ENCODE measurements at regions not wholly inside any gene's neighbourhood (a gene's known extent, or its start where the extent isn't known, plus 50 kb on each side); places are given as distances from the start of the nearest gene placed in this dataset.
"Not testable (repeated sequence)": the region's sequence is repeated elsewhere in the genome, so short reads cannot be mapped to it uniquely, and the experiment has no call there.

DNA sequence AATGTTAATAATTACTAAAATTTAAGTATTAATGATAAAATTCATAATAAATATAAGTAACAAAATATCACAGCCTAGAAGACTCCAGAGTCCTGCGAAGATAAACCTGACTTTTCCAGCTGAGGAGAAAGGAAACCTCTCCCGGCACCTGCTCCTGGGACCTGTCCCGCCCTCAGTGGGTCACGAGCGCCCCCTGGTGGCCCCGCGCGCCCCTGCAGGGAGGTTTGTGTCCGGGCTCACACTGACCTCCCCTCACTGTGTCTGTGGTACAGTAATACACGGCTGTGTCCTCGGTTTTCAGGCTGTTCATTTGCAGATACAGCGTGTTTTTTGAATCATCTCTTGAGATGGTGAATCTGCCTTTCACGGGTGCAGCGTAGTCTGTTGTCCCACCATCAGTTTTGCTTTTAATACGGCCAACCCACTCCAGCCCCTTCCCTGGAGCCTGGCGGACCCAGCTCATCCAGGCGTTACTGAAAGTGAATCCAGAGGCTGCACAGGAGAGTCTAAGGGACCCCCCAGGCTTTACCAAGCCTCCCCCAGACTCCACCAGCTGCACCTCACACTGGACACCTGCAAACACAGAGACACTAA lies 627.1 kb downstream of the TMEM121 start:
- DNase-seq (ENCODE audit: low spot score); FAIRE-seq: not testable (repeated sequence)

DNA sequence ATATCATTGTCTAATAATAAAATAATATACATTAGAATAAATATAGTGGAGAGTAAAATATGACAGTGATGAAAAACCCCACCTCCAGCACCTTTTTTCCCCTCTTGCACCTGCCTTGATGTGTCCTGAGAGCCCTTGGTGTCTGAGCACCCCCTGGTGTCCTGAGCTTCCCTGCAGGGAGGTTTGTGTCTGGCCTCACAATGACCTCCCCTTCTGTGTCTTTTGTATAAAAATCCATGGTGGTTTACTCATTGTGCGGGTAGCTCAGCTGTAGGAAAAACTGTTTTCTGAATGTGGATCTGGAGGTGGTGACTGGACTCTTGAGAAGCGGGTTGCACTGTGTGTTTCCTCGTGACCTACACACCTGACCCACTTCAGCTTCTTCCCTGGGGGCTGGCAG lies 636.9 kb downstream of the TMEM121 start:
- no peak for FAIRE-seq
- no peak for DNase-seq (ENCODE audit: low spot score)

DNA sequence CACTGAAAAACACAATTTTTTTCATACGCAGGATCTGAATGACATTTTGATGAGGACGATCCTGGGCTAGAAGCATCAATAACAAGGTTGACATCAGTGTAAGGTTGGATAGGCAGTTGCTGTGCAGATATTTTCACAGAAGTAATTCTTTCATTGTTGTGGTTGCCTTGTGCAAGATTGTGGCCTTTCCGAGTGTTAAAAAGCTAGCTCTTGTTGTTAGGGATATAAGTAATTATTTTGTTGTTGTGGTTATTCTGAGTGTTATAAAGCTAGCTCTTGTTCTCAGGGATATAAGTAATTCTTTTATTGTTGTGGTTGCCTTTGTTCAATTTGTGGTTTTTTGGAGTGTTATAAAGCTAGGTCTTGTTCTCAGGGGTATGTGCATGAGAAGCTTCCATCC lies 637.4 kb downstream of the TMEM121 start:
- not testable (repeated sequence) for DNase-seq (ENCODE audit: low spot score); FAIRE-seq

DNA sequence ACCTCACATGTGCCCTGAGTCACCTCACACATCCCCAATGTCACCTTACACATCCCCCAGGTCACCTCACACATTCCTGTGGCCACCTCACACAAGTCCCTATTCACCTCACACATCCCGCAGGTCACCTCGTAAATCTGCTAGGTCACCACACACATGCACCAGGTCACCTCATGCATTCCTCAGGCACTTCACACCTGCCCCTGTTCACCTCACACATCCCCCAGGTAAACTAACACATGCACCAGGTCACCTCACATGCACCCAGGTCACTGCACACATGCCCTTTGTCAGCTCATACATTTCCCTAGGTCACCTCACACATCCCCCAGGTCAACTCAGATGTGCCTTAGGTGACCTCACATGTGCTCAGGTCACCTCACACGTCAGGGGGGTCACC lies 639.8 kb downstream of the TMEM121 start:
- no peak for DNase-seq (ENCODE audit: low spot score)
- FAIRE-seq, result no peak

DNA sequence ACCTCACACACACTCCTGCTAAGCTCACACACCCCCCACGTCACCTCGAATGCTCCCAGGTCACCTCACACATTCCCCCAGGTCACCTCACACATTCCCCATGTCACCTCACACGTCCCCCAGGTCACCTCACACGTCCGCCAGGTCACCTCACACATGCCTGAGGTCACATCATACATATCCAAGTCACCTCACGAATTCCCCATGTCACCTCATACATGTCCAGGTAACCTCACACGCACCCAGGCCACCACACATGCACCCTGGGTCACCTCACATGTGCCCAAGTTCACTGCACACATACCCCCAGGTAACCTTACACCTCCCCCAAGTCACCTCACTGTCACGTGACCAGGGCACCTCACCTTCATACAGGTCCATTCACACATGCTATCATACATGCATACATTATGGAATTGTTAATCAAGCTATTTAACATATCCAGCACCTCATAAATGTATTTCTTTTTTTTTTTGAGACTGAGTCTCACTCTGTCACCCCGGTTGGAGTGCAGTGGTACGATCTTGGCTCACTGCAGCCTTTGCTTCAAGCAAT lies 640.3 kb downstream of the TMEM121 start:
- no peak for DNase-seq (ENCODE audit: low spot score)
- no peak for FAIRE-seq

DNA sequence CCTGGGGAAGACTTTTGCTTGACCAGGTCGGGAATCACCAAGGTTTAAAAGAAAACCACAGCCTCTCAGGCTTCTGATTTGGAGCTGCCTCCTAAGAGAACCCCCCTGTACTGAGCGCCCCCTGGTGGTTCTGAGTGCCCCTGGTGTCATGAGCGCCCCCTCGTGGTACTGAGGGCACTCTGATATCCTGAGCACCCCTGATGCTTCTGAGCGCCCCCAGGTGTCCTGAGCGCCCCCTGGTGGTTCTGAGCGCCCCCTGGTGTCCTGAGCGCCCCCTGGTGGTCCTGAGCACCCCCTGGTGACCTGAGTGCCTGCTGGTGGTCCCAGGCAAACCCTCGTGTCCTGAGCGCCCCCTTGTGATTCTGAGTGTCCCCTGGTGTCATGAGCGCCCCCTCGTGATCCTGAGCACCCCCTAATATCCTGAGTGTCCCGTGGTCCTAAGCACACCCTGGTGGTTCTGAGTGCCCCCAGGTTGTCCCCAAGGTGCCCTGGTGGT lies 643.8 kb downstream of the TMEM121 start:
- DNase-seq (ENCODE audit: low spot score); FAIRE-seq: not testable (repeated sequence)

DNA sequence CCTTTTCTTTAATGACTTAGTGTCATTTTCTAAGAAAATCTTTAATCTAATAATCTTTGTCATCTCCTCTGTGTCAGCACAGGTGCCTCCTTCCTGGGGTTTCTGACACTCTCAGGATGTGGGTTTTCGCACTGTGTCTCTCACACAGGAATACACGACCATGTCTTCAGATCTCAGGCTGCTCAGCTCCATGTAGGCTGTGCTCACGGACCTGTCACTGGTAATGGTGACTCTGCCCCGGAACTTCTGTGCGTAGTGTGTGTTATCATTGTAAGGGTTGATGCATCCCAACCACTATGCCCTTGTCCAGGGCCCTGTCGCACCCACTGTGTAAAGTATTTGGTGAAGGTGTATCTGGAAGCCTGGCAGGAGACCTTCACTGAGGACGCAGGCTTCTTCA lies 647.8 kb downstream of the TMEM121 start:
- FAIRE-seq, result no peak

DNA sequence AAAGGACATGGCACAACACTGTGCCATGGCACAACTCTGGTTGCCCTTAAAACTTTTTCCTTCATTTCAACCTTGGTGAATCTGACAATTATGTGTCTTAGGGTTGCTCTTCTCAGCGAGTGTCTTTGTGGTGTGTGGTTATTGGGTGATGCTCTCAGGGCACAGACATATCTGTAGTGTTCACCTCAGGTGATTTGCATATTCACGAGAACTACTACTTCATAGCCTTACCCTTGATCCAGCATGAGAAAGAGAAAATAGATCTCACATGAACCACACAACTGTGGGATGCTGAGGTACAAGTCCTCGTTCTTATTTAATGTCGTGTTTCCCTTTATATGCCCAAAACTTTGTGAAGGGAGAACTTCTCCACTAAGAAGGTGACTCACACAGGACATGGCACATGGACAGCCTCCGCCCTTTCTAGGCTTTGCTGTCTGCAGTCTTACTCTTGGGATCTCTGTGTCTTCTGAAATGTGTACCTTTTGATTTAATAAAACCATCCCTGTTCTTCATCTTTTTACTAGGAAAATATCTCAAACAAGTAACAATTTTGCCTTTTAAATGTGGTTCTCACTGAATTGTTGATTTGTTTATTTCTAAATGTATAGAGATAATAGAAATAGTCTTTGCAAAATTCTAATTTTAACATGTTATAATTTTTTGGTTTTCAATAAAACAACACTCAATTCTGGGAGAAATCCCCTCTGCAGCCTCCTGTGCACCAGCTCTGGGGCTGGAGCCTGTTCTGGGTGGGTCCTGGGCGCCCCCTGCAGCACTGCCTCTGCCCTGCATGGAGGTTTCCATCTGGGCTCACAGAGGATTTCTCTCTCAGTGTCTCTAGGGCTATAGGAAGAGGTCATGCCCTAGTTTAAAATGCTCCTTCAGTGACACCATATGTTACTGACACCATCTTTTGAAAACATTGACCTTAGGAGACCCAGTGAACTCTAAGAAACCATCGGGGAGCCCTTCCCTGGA lies 651.2 kb downstream of the TMEM121 start:
- FAIRE-seq, result not testable (repeated sequence)

More for the DNA sequence above, 647.8 kb downstream of the TMEM121 start:
- DNase-seq (ENCODE audit: low spot score), result no peak

DNA sequence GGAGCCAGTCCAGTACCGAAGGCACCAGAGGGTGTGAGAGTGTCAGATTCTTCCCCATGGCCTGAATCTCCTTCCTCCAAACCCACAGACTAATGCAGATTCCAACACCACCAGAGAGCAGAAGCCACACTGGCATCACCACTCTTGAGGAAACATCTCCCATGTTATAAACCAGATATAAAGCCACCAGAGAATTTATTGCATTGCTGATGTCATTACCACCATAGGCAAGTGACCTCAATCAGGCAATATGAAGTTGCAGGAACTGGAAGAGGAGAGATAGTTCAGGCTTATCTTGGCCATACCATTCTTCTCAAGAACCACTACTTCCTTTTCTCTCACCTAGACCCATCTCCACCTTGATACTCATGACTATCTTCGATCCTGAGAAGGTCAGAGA lies 653.4 kb downstream of the TMEM121 start:
- FAIRE-seq, result no peak
- no peak for DNase-seq (ENCODE audit: low spot score)

More for the DNA sequence above, 651.2 kb downstream of the TMEM121 start:
- DNase-seq (ENCODE audit: low spot score), result not testable (repeated sequence)

DNA sequence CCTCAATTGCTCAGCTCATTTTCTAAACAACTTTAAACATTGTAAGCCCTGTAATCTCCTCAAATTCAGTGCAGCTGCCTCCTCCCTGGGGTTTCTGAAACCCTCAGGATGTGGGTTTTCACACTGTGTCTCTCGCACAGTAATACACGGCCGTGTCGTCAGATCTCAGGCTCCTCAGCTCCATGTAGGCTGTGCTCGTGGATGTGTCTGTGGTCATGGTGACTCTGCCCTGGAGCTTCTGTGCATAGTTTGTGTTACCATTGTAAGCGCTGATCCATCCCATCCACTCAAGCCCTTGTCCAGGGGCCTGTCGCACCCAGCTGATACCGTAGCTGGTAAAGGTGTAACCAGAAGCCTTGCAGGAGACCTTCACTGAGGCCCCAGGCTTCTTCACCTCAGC lies 658.4 kb downstream of the TMEM121 start:
- not testable (repeated sequence) for DNase-seq (ENCODE audit: low spot score); FAIRE-seq

DNA sequence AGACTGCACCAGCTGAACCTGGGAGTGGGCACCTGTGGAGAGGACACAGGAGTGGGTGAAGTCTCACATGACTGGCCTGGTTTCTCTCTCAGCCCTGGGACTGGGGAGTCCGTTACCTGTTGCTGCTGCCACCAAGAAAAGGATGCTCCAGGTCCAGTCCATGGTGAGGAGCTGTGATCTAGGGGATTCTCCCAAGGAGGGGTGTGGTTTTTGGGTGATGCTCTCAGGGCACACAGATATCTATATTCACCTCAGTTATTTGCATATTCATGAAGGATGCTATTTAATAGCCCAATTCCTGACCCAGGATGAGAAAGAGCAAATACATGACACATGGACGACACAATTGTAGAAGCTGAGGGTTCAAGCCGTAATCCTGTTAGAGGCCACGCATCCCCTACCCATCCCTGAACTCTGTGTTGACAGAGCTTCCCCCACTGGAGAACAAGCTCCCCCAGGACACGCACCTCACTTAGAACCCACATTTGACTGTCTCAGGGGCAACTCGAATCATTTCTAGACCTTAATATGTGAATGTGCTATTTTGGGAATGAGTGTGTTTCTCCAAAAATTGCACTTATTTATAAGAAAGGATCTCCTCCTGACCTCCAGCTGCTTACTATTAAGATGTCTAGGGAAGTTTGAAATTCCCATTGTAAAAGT lies 658.9 kb downstream of the TMEM121 start:
- FAIRE-seq, result not testable (repeated sequence)

DNA sequence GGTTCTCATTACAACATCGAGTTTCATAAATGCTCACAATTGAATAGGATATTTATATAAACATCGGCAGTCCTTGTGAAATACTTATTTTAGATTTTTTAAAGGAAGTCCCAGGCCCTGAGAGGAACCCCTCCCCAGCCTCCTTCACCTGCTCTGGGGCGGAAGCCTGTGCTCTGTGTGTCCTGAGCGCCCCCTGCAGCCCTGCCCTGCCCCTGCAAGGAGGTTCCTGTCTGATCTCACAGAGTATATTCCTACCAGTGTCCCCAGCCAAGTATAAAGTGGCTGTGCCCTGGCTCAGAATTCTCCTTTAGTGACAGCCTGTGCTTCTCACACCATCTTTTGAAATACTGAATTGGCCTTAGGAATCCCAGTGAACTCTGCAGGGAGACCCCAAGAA lies 659.5 kb downstream of the TMEM121 start:
- DNase-seq (ENCODE audit: low spot score) (no peak), FAIRE-seq (no peak)

More for the DNA sequence above, 658.9 kb downstream of the TMEM121 start:
- DNase-seq (ENCODE audit: low spot score), result not testable (repeated sequence)

DNA sequence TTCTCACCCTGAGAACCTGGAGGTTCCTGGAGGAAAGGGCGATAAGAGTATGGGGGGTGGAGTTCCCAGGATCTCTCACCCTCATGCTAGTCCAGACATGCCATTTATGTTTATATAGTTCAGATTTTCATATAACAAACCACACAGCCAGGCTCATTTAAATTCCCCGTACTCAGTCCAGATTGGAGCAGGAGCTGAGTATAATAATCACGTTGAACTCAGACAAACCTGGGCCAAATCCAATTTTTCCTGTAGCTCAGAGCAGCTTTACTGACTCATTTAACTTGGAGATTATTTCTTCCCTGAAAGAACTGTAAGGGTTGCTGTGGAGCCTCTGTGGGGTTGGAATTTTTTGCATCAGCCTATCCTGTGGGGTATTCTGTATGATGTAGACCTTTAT lies 660.8 kb downstream of the TMEM121 start:
- no peak for DNase-seq (ENCODE audit: low spot score)
- FAIRE-seq, result no peak

DNA sequence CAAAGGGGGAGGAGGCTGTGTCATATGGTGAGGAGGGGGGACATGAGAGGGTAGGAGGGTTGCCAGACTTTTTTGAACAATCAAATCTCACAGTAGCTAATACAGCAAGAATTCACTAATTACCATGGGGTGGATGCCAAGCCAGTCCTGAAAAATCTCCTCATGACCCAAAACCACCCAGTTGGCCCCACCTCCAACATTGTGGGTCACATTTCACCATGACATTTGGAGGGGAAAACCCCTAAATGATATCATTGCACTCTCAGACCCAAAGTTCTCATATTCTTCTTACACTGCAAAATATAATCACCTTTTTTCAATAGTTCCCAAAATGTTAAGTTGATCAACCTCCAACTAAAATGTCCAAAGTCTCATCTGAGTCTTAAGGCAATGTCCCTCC lies 666.3 kb downstream of the TMEM121 start:
- not testable (repeated sequence) for DNase-seq (ENCODE audit: low spot score); FAIRE-seq

DNA sequence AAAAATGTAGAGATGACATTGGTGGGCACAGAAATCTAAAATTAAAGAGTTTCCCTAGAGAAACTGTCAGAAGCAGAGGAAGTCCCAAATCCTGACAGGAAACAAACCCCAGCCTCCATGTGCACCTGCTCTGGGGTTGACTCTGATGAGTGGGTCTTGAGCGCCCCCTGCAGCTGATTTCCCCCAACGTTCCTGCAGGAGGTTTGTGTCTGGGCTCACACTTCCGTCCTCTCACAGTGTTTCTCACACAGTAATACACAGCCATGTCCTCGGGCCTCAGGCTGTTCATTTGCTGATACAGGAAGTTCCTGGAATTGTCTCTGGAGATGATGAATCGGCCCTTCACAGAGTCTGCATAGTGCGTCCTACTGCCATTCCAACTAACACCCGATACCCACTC lies 670.1 kb downstream of the TMEM121 start:
- not testable (repeated sequence) for FAIRE-seq; DNase-seq (ENCODE audit: low spot score)

DNA sequence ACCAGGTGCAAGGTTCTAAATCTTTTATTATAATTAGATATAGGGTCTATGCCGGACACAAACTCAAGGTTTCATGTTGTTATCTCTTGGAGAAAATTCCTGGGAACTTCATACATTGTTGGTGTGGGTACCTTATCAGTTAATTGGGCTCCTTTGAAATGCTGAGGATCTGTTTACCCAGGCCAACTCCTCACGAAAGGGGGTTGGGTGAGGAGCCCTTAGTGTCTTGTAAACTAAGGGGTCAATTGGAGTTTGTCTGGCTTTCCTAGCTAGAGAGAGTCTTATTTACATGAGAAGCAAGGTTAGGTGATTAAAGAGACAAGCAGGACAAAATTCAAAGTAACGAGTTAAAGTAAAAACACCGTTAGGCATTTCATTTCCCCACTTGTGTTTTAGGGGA lies 670.9 kb downstream of the TMEM121 start:
- not testable (repeated sequence) for FAIRE-seq

DNA sequence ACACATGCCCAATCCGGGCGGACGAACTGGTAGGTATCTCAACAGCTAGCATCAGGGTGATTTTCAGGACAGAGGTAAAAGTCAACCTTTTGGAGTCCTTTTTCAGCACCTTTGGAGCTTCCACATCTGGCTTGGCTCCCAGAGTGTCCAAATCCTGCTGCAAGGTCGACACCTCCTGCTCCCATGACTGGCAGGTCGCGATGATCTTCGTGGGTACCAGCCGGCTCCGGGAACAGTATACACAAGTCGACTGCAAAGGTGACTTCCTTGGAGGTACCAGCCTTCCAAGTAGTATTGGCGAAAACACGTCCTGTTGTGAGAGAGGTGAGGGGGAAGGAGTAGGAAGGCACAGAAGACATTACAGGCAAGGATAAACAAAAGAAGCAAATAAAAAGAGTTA lies 672.7 kb downstream of the TMEM121 start:
- FAIRE-seq (no peak), DNase-seq (ENCODE audit: low spot score) (no peak)

More for the DNA sequence above, 670.9 kb downstream of the TMEM121 start:
- not testable (repeated sequence) for DNase-seq (ENCODE audit: low spot score)

DNA sequence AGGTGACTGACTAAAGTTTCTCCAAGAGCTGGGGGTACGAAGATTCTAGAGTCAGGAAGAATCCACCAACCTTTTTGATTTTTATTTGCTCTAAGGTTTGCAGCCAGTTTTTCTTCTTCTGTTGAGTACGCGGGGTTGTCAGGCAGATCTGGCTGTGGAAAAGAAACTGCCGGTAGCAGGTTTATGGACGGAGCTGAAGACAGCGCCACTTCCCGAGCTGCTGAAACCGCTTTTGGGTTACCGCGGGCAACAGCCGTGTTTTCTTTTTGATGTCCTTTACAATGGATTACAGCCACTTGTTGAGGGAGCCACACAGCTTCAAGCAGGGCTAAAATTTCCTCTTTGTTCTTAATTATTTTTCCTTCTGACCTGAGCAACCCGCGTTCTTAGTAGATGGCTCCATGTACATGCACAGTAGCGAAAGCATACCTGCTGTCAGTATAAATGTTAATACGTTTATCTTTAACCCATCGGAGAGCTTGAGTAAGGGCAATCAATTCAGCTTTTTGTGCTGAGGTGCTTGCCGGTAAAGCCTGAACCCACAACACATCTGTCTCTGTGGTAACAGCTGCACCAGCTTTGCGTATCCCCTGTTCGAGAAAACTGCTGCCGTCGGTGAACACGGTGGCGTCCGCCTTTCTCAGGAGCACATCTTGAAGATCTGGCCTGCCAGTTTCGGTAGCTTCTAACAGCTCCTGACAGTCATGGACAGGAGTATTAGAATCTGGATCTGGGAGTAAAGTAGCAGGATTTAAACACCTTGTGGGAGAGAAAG lies 674.3 kb downstream of the TMEM121 start:
- FAIRE-seq (no peak), DNase-seq (ENCODE audit: low spot score) (no peak)

DNA sequence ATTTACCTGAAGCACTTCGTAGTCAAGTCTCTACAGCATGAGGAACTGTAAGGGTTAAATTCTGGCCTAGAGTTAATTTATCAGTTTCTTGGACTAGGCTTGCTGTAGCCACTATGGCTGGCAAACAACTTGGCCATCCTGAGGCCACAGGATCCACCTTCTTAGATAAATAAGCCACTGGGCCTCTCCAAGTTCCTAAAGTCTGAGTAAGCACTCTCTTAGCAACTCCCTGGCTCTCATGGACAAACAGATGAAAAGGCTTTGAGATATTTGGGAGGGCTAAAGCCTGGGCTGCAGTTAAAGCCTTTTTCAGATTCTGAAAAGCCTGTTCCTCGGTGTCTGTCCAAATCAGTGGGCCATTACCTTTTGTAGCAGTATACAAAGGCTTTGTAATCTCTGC lies 675.0 kb downstream of the TMEM121 start:
- DNase-seq (ENCODE audit: low spot score), result no peak
- FAIRE-seq, result no peak

DNA sequence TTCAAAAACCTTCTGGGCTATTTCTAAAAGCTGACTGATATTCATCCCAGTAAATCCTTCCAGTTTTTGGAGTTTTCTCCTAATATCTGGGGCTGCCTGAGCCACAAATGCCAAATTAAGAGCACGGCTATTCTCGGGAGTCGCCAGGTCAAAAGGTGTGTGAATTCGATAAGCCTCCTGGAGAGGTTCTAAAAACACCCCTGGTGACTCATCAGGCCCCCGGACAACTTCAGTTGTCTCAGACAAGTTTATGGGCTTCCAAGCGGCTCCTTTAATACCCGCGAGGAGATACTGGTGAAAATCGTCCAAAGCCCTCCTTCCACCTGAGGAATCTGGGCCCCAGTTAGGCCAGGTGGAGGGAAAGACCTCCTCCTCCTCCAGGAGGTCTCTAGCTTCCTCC lies 677.1 kb downstream of the TMEM121 start:
- FAIRE-seq, result no peak
- no peak for DNase-seq (ENCODE audit: low spot score)

Measured in urothelium cell line (cell line).